NOMO-1 treated with DMSO at 0.1 percent for 48 hours (cell line): ENCODE measurements at regions not wholly inside any gene's neighbourhood (a gene's known extent, or its start where the extent isn't known, plus 50 kb on each side); places are given as distances from the start of the nearest gene placed in this dataset.
"Not testable (repeated sequence)": the region's sequence is repeated elsewhere in the genome, so short reads cannot be mapped to it uniquely, and the experiment has no call there.

Source experiments
- DNase-seq: peaks from one replicate; lab custom pipeline; 2025; ENCODE audit not compliant: unreplicated experiment; lab: John Stamatoyannopoulos, UW

GRCh38 chr18:9047715-9048114, 54.8 kb upstream of the NDUFV2 start:
- no peak for DNase-seq

- no peak for DNase-seq
Measured at GRCh38 chr18:9048236-9048635, 54.3 kb upstream of the NDUFV2 start.

GRCh38 chr18:9048808-9049494, 53.5 kb upstream of the NDUFV2 start:
- DNase-seq = no peak

GRCh38 chr18:9049495-9049809, 53.0 kb upstream of the NDUFV2 start:
- no peak for DNase-seq

GRCh38 chr18:9050628-9051284, 51.7 kb upstream of the NDUFV2 start:
- not testable (repeated sequence) for DNase-seq
